ENCODE measurements at regions not wholly inside any gene's neighbourhood (a gene's known extent, or its start where the extent isn't known, plus 50 kb on each side); places are given as distances from the start of the nearest gene placed in this dataset.

DNA sequence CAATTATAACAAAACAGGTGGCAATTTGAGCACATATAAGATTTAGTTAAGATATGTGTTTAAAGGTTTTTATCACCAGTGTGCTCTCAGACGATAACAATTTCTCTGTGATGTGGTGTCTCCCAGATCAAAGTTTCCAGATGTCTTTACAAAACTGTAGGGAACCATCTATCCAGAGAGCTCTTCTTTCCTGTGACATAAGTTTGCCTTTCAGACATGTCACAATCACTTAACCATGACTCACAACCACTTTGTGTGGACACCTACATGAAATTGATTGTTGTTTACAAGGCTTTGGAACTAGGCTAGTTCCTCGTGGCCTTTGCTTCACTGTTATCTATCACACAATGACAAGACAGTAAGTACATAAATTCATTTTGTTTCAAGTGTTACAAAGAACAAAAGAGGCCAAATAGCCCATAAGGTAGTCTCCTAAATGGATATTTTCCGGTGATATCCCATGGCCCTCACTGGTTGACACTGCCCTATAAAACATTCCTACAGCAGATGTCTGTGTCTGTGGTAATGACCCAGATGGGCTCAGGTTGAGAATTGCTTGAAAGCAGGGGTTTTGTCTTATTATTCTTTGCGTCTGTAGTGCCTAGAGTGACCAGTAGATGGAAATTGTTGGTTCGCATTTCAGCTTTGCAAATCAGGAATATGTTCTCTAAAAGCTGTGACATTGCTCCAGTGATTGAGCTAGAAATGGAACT is 297.8 kb upstream of the FAM241A start:
- peak; percentile 26 for DNase-seq
- H3K4me1 Mint-ChIP-seq (ENCODE audit: low read depth) = no peaks in the 10 kb centered on the region
- peaks cover 4% of the 10 kb centered on the region; the same call in 1 of the 2 replicates for H3K27me3 Mint-ChIP-seq (ENCODE audit: insufficient read depth)
- no peak overlapping the region for H3K4me3 Mint-ChIP-seq
- no peak overlapping the region for H3K27ac Mint-ChIP-seq
- no peaks in the 10 kb centered on the region for H3K9me3 Mint-ChIP-seq
- no peaks in the 10 kb centered on the region for H3K36me3 Mint-ChIP-seq (ENCODE audit: low read depth)
- peak; percentile 71 for TF ChIP-seq CTCF (IDR thresholded peaks at IDR 0.05)

- Mint-ChIP-seq H3K4me3 (no peak overlapping the region), H3K9me3 (no peaks in the 10 kb centered on the region), H3K27me3 (ENCODE audit: insufficient read depth) (peaks cover 4% of the 10 kb centered on the region; the same call in 1 of the 2 replicates), H3K4me1 (ENCODE audit: low read depth) (no peaks in the 10 kb centered on the region), H3K36me3 (ENCODE audit: low read depth) (no peaks in the 10 kb centered on the region), H3K27ac (no peak overlapping the region)
- TF ChIP-seq CTCF (IDR thresholded peaks at IDR 0.05) = no peak
- DNase-seq = no peak
Measured at GRCh38 chr4:111849746-111850284, 295.4 kb upstream of the FAM241A start.

- DNase-seq = peak; percentile 51
- Mint-ChIP-seq H3K36me3 (ENCODE audit: low read depth) (no peaks in the 10 kb centered on the region), H3K27ac (no peak overlapping the region), H3K27me3 (ENCODE audit: insufficient read depth) (peaks cover 5% of the 10 kb centered on the region; the same call in 1 of the 2 replicates), H3K4me1 (ENCODE audit: low read depth) (no peaks in the 10 kb centered on the region), H3K4me3 (no peak overlapping the region), H3K9me3 (no peaks in the 10 kb centered on the region)
- peak; percentile 89 for TF ChIP-seq CTCF (IDR thresholded peaks at IDR 0.05)
Measured at GRCh38 chr4:111854494-111855087, 290.7 kb upstream of the FAM241A start.

- Mint-ChIP-seq H3K4me1 (ENCODE audit: low read depth) (no peaks in the 10 kb centered on the region), H3K4me3 (no peak overlapping the region), H3K27ac (no peak overlapping the region), H3K27me3 (ENCODE audit: insufficient read depth) (peaks cover 5% of the 10 kb centered on the region; the same call in 1 of the 2 replicates), H3K36me3 (ENCODE audit: low read depth) (no peaks in the 10 kb centered on the region), H3K9me3 (no peaks in the 10 kb centered on the region)
- DNase-seq = no peak
- TF ChIP-seq CTCF (IDR thresholded peaks at IDR 0.05) = no peak
Measured at GRCh38 chr4:111855308-111855707, 289.9 kb upstream of the FAM241A start.

- H3K9me3 Mint-ChIP-seq = no peaks in the 10 kb centered on the region
- no peak overlapping the region for H3K27ac Mint-ChIP-seq
- no peaks in the 10 kb centered on the region for H3K36me3 Mint-ChIP-seq (ENCODE audit: low read depth)
- no peak for TF ChIP-seq CTCF (IDR thresholded peaks at IDR 0.05)
- H3K4me1 Mint-ChIP-seq (ENCODE audit: low read depth) = no peaks in the 10 kb centered on the region
- H3K4me3 Mint-ChIP-seq = no peak overlapping the region
- no peak for DNase-seq
- peaks cover 6% of the 10 kb centered on the region; the same call in 1 of the 2 replicates for H3K27me3 Mint-ChIP-seq (ENCODE audit: insufficient read depth)
Measured at GRCh38 chr4:111864066-111864465, 281.2 kb upstream of the FAM241A start.
